Fibroblast of skin of right biceps (primary cell): ENCODE measurements at regions not wholly inside any gene's neighbourhood (a gene's known extent, or its start where the extent isn't known, plus 50 kb on each side); places are given as distances from the start of the nearest gene placed in this dataset.
"Not testable (repeated sequence)": the region's sequence is repeated elsewhere in the genome, so short reads cannot be mapped to it uniquely, and the experiment has no call there.

Source experiments
- DNase-seq: peaks from one replicate; pipeline ENCODE4 v3.0.0-alpha.2; 2013

DNA sequence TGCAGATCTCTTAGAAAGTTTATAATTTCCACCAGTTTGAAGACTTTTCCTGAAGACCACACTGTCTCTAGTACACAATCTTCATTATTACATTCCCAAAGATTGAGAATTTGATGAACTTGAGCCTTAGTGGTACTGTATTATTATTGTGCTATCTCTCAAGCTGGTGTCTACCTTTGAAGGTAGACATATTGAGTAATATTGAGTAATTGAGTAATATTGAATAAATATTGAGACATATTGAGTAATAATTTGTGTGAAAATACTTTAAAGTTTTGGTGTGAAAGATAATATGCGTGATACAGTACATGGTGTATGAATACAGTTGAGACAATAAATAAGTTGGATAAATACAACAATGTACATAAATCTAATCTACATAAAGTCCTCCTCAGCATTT lies 613.1 kb upstream of the ADGRL2 start:
- DNase-seq: no peak

DNA sequence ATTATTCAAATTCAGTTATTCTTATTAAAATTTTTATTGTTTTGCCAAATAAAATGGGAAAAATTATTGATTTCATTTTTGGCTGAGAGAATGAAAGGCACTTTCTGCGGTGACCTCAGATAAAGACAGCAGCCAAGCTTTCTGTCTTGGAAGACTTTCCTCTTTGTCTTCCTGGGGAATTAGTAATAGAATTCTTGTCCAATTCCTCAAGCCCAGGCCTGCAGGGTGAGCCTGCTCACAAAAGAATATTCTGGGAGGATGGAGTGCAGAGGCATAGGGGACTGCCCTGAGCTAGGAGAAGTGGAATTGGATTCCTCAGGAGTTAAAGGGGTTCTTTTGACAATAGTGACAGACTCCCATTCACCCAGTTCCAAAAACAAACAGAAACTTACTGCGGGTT lies 614.5 kb upstream of the ADGRL2 start:
- DNase-seq: peak; percentile 29

DNA sequence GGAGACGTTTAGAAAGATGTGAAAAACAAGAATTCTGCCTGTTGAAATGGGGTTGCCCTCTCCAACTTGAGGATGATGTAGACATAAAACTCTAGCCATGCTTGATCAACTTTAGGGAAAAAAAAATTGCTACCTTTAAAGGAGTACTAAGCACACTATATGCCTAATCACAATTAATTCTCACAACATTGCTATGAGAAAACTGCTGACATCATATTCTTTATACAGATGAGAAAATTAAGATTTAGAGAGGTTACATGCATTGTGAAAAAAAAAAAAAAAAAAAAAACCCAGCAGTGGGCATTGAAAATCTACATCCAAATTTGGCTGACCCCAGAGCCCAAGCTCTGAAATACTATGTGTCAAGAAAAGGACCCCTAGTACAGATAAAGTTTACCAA lies 617.2 kb upstream of the ADGRL2 start:
- no peak for DNase-seq

DNA sequence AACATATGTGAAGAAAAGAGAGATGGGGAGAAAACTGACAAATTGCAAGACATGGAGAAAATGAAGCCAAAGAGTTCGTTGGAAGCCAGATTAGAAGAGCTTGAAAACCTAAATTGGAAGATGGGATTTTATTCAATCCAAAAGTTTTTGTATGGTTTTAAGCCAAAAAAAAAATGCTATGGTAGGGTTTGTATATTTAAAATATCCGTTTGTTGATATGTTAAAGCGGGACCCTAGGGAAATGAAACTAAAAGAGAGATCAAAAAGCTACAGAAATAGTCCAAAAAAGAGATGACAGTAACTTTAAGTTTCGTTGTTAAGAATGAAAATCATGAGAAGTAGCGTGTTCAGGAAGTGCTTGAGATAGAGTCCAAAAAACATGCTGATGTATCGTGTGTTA lies 617.7 kb upstream of the ADGRL2 start:
- DNase-seq: no peak

DNA sequence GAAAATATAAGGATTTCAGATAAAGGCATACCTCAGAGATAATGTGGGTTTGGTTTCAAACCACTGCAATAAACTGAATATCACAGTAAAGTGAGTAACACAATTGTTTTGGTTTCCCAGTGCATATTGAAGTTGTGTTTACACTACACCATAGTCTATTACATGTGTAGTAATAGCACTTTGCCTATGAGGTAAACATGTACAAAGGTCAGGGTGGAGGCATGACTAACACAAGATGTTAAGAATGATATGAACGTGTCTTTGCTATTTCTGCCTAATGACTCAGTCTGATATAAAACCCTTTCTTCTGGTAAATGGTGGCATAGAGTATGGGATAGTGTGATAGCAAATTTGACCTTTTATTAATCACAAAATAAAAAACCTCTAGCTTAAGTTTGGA lies 621.5 kb upstream of the ADGRL2 start:
- DNase-seq: peak; percentile 81

DNA sequence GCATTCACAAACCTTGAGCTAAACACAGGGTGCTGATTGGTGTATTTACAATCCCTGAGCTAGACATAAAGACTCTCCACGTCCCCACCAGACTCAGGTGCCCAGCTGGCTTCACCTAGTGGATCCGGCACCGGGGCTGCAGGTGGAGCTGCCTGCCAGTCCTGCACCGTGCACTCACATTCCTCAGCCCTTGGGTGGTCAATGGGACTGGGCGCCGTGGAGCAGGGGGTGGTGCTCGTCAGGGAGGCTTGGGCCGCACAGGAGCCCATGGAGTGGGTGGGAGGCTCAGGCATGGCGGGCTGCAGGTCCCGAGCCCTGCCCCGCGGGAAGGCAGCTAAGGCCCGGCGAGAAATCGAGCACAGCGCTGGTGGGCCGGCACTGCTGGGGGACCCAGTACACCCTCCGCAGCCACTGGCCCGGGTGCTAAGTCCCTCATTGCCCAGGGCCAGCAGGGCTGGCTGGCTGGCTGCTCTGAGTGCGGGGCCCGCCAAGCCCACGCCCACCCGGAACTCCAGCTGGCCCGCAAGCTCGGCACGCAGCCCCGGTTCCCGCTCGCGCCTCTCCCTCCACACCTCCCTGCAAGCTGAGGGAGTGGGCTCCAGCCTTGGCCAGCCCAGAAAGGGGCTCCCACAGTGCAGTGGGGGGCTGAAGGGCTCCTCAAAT lies 622.2 kb upstream of the ADGRL2 start:
- not testable (repeated sequence) for DNase-seq

DNA sequence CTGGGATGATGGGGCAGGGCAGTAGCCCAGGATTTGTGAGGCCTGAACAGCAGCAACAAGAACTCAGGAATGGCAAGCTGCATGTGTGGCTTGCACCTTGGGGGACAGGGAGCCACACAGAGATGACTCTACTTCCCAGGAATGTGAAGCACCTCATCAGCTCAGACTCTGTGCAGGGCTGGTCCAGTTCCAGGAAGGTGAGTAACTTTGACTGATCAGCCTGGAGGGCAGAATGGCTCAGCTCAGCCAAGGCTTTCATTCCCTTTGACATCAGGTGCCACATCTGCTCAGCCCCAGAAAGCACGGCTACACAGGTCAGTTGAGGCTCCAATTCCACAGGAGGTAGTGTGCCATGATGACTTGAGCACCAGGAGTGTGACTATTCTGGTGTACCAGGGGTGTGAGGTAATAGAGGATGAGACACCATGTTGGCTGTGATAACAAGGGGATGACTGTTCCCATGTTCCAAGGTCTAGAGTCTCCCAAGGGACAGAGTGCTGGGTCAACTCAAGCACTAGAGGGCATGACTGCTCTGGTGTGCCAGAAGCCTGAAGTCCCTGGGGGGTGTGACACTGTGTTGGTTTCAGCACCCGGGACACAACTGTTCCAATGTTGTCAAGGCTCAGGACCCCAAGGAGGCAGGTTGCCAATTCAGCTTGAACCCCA lies 625.8 kb upstream of the ADGRL2 start:
- peak; percentile 88 for DNase-seq

DNA sequence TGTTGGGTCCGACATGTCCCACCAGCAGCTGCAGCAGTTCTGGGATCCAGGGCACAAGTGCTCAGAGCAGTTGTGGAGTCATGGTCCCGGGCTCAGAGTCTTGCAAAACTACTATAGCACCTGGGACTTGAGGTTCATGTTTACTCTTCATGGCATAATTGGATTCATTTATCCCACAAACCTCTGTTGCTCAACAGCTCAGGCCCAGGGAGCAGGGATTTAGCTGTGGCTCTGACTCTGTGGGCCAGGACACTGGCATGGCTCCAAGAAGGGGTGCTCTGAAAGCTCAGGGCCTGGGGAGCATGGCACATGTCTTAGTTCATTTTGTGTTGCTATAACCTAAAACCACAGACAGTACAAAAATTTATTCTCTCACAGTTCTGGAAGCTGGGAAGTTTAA lies 626.7 kb upstream of the ADGRL2 start:
- peak; percentile 24 for DNase-seq

DNA sequence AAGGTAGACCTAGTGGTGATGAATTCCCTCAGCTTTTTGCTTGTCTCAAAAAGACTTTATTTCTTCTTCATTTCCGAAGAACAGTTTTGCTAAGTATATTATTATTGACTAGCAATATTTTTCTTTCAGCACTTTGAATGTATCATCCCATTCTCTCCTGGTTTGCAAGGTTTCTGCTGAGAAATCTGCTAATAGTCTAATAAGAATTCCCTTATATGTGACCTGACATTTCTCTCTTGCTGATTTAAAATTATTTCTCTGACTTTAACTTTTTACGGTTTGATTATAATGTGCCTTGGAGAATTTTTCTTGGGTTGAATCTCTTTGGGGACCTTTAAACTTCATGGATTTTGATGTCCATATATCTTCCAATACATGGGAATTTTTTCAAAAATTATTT lies 628.3 kb upstream of the ADGRL2 start:
- no peak for DNase-seq

DNA sequence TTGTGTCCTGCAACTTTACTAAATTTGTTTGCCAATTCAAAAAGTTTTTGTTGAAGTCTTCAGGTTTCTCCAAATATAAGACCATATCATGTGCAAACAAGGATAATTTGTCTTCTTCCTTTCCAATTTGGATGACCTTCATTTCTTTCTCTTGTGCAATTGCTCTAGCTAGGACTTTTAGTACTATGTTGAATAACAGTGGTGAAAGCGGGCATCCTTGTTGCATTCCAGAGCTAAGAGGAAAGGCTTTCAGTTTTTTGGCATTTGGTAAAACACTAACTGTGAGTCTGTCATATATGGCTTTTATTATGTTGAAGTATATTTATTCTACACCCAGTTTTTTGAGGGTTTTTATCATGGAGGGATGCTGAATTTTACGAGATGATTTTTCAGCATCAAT lies 630.0 kb upstream of the ADGRL2 start:
- DNase-seq: no peak

DNA sequence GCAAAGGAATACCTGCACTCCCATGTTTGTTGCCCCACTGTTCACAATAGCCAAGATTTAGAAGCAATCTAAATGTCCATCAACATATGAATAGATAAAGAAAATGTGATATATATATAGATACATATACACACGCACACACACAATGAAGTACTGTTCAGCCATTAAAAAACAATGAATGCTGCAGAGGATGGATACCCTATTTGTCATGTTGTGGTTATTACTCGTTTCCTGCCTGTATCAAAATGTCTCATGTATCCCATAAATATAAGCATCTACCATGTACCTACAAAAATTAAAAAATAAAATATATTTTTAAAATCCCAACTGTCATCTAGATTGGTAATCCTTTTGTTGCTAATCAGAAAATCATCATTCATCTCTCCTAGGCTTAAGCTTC lies 634.8 kb upstream of the ADGRL2 start:
- peak; percentile 42 for DNase-seq

DNA sequence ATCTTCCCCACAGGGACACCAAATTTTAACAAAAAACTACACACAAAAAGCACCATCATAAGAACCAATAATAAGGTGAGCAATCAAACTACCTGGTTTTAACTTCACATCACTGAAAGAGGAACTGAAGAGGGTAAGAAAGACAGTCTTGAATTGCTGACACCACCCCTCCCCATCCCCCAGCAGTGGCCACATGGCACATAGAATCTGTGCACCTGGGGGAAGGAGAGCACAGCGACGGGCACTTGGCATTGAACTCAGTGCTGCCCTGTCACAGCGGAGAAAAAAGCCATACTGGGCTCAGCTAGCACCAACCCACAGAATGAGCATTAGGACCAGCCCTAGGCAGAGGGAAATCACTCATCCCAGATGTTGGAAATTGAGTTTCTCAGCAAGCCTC lies 640.0 kb upstream of the ADGRL2 start:
- no peak for DNase-seq

DNA sequence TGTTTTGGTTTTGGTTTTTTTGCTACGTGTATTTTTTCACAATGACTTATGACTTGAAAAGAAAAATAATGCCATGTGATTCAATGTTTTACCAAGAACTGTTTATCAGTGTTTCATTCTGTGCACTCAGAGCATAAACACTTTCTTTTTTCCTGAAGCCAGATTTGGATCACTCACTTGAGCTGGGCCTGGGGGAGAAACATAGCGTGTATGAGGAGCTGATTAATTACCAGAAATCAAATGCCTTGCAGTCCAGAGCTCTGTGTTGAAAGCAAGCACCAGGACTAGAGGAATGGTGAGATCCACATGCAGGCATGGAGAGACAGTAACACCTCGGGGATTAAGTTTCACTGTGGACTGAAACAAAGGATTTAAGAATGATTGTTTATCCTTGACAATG lies 642.1 kb upstream of the ADGRL2 start:
- DNase-seq: peak; percentile 53

DNA sequence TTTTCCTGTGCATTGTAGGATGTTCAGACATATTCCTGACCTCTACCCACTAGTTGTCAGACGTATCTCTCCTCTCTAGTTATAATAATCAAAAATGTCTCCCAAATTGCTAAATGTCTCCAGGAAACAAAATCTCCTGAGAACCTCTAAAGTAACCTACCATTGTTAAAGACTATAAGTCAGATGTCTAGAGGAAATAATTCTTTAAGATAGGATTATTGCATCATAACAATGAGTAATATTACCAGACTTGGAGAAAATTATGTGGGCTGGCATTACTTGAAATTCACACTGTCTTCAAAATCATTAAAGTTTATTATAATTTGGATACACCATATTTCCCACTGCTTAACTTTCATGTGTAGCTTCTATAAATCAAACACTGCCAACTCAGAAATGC lies 643.0 kb upstream of the ADGRL2 start:
- DNase-seq: peak; percentile 19

DNA sequence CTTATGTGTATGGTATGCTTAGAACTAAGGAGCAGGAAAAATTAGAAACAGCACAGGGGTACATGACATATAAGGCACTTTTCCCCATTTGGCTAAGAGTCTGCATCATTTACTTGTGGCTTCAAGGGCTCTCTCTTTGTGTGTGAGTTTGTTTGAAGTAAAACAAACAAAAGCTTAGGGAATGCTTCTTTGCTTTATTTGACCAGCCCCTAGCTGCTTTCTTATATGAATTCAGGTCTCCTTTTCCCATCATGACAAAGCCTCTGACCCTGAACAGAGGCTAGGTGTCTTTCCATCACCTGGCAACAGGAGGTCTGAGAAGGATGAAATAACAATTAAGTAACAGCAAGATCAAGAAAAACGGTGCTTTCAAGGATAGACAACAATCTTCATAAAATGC lies 643.8 kb upstream of the ADGRL2 start:
- no peak for DNase-seq

DNA sequence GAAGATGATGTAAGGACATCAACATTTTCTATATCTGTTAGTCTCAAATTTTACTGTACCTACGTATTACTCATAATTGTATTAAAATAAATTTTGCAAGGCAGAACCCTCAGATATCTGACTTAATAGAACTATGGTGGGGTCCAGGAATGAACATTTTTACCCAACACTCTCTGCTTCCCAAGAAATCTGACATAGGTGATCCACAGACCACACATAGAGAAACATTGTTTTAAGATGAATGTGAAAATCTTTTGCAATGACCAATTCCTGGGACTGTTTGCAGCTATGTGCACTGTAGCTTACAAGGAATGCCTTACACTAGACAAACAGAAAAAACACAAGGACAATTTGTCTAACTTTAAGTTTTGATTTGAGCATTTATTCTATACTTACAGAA lies 645.6 kb upstream of the ADGRL2 start:
- peak; percentile 89 for DNase-seq

DNA sequence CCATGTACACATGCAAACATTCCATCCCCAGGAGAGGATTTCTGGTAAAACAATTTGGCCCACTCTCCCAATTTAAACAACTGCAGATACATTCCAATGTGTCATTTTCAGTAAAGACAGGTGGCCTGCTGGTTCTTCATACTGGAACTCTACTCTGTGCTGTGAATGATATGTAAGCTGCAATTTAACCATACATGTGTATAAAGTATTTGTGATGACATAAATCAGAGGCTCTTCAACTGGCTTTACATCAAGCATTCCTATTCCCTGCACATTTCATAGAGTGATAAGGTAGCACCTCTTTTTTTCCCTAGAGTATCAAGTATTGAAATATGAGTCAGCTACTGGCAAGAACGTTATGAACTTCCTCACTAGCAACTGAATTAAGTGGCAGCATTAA lies 649.5 kb upstream of the ADGRL2 start:
- peak; percentile 71 for DNase-seq

DNA sequence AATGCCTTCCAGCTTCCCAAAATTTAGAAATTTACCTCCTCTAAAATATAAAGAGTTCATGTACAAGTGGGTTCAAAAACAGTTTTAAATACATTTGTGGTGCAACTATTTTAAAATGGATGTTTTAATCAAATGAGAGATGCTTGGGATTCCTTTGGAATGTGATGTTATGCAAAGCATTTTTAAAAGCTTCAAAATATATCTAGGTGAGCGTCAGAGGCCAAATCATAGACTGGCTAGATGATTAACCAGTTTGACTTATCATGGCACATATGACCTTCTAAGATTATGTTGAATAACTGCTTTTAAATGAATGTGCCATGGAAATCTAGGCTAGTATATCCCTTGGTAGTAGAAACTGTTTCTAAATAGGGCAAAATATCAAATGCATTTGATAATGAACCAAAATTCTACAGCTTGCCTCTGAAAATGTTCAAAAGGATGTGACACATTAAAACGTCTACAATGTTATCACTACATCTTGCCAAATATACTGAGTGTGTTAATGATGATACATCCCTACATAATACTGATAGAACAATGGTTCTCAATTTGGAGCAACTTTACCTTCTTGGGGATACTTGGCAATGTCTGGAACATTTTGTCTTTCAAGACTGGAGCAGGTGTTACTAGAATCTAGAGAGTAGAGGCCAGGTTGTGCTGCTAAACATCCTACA lies 650.9 kb upstream of the ADGRL2 start:
- peak; percentile 25 for DNase-seq

DNA sequence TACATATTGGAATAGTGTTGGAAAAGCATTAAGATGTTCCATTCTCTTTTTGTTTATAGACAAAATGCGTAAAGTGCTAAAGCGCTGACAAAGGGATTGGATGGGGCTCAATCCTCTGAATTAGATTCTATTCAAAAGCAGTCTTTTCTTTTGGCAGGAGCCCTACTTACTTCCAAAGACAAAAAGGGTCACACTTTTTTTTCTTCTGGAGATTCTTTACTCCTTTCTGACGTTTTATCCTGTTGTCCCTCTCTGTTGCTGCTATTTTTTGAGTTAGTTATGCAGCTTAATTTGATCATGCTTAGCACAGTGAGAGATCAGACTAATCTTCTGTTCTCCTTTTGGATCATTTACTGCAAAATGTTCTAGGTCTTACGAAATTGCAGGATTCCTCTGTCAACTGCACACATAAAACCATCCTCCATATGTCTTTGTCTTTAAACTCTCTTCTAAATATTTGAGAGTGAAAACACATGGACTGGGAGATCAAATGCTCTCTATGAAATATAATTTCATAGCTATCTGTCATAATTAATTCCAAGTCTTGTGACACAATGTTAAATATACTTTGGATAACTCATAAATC lies 656.4 kb upstream of the ADGRL2 start:
- DNase-seq: no peak

DNA sequence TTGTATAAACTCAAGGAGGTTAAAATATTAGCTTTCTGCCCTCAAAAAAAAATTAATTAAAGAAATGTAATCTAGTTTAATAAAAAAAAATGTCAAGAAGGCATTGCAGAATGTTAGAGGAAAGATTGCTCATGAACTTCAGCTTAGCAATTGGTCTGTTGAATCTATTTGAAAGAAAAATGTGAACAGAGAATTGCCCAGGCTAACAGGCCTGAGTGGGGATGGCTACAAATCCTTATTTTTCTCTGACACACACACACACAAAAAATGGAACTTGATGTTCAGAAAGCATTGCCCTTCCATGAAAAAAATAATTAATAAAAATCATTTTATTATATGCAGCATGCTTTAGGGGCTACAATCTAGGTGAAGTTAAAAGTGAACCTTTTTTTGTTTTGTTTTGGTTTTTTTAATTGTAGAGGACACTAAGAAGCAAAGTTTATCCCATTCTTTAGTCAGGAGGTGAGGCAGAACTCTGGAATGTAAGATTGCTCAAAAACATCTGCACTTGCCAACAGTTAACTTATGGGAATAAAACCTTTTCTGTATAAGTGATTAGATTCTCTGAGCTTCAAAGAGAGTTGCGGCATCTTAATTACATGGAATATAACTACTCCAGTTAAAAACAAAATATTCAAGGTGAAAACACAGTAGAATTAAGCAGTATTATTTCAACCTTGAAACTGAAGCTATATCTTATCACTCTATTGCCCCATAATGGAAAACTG lies 658.5 kb upstream of the ADGRL2 start:
- DNase-seq: peak; percentile 76

DNA sequence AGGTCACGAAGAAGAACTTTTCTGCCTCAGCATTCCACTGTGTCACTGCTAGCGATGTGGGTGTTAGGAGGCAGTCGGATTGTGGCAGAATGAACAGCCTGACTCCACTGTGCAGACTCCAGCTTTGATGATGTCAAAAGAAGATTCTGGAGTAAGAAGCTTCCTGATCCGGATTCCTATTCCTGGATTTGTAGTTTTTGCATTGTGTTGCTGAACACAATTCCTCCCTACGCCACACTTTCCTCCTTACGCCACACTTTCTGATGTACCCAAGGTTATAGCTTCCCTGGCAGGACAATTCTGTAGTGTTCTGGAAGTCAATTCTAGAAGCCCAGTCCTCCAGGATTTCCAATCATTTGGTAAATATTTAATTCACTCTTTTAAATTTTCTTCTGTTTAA lies 665.2 kb upstream of the ADGRL2 start:
- DNase-seq: no peak

DNA sequence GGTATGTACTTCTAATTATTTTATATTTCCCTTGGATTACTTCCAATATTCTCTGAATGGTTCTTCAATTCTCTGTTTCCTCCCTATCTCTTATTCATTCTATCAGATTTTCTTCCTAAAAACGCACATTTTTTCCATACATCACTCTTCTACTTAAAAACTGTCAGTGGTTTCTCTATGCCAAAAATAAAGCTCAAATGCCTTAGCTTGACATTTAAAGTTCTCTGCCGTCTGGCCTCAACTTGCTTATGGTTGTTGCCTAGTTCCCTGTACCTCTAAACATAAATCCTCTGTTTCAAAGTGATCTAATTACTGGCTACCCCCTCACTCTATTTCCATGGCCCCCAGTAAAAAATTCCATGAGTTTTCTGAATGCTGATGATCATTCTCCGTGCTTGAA lies 671.0 kb upstream of the ADGRL2 start:
- DNase-seq: no peak

DNA sequence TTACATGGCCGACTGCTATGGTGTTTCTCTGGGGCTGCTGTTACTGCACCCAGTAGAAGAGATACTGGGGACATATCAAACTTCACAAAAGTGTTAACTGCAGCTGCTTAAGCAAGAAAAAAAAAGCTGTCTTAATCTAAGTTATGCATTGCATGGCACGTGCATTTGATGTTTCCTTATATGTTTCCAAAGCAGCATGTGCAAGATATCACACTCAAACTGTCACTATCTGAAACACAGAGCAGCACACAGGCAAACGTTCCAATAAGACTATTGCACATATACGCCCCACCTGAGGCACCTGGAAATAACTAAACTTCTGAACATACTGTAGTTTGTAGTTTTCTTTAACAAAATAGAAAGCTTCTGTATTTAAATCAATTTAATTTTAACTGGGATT lies 671.4 kb upstream of the ADGRL2 start:
- DNase-seq: no peak
